Keratinocyte (primary cell): ENCODE measurements at regions not wholly inside any gene's neighbourhood (a gene's known extent, or its start where the extent isn't known, plus 50 kb on each side); places are given as distances from the start of the nearest gene placed in this dataset.

Experiments
- DNase-seq: peaks from one replicate; pipeline ENCODE4 v3.0.0-alpha.2; 2011; ENCODE audit warnings: low read depth, missing footprints, low spot score
- FAIRE-seq: peaks from 2 replicates; lab custom pipeline; 2011; peaks lifted over from hg19 to GRCh38; lab: Jason Lieb, UNC
- H2AFZ ChIP-seq: 2 replicates; pipeline ENCODE4 v1.6.0; 2012; ENCODE audit warnings: low read length, control low read depth, inconsistent platforms; ENCODE audit not compliant: control insufficient read depth
- H3K27ac ChIP-seq: 2 replicates; pipeline ENCODE4 v1.5.1; 2011; ENCODE audit warnings: low read length; ENCODE audit not compliant: control insufficient read depth, insufficient read depth
- H3K27me3 ChIP-seq: 3 replicates; pipeline ENCODE4 v1.6.0; 2011; ENCODE audit warnings: low read length; ENCODE audit not compliant: control insufficient read depth, insufficient read depth; ENCODE audit errors: extremely low read depth
- H3K36me3 ChIP-seq, 2 experiments: 2 replicates in 1 of 2; 3 replicates in 1 of 2; pipeline ENCODE4 v1.5.1; 2011; ENCODE audit warnings: low read length in 2 of 2, mild to moderate bottlenecking in 1 of 2; ENCODE audit not compliant: control insufficient read depth in 2 of 2, insufficient read depth in 2 of 2; ENCODE audit errors: extremely low read depth in 1 of 2
- H3K4me1 ChIP-seq: 3 replicates; pipeline ENCODE4 v1.5.1; 2011; ENCODE audit warnings: low read length; ENCODE audit not compliant: control insufficient read depth, insufficient read depth; ENCODE audit errors: extremely low read depth
- H3K4me2 ChIP-seq: 3 replicates; pipeline ENCODE4 v1.6.0; 2011; ENCODE audit warnings: low read depth, low read length; ENCODE audit not compliant: control insufficient read depth, insufficient read depth; ENCODE audit errors: extremely low read depth
- H3K4me3 ChIP-seq, 3 experiments: fragments of 200-600 bp in 1 of 3; sonication (generic) in 1 of 3; 2 replicates in 2 of 3; 3 replicates in 1 of 3; pipeline ENCODE4 v1.5.1; 2011 to 2016; ENCODE audit warnings: low read length in 3 of 3, mild to moderate bottlenecking in 3 of 3, control low read depth in 2 of 3, inconsistent platforms in 1 of 3, low read depth in 1 of 3, mixed read lengths in 1 of 3, mixed run types in 1 of 3, moderate library complexity in 1 of 3; ENCODE audit not compliant: control insufficient read depth in 2 of 3, insufficient read depth in 2 of 3; ENCODE audit errors: extremely low read depth in 1 of 3
- H3K79me2 ChIP-seq: 2 replicates; pipeline ENCODE4 v1.6.0; 2012; ENCODE audit warnings: low read length; ENCODE audit not compliant: control insufficient read depth, insufficient read depth
- H3K9ac ChIP-seq: 3 replicates; pipeline ENCODE4 v1.6.0; 2011; ENCODE audit warnings: low read length; ENCODE audit not compliant: control insufficient read depth, insufficient read depth; ENCODE audit errors: extremely low read depth
- H3K9me1 ChIP-seq: 3 replicates; pipeline ENCODE4 v1.6.0; 2011; ENCODE audit warnings: low read length; ENCODE audit not compliant: control insufficient read depth, insufficient read depth; ENCODE audit errors: extremely low read depth
- H3K9me3 ChIP-seq: 2 replicates; pipeline ENCODE4 v1.5.1; 2012; ENCODE audit warnings: low read depth, low read length; ENCODE audit not compliant: control insufficient read depth
- H4K20me1 ChIP-seq: 3 replicates; pipeline ENCODE4 v1.6.0; 2011; ENCODE audit warnings: low read length; ENCODE audit not compliant: control insufficient read depth, insufficient read depth; ENCODE audit errors: extremely low read depth
- EZH2 ChIP-seq: IDR thresholded peaks from one replicate; pipeline ENCODE4 v1.6.1; 2012; ENCODE audit warnings: inconsistent platforms, mild to moderate bottlenecking, low read length, moderate library complexity
- dilution Hi-C: fragments of 300-500 bp; cut with MboI; formaldehyde crosslinking; loops from one replicate; pipeline ENCODE4 v1.7.0; 2020; ENCODE audit warnings: low sequenced_read_pairs; ENCODE audit not compliant: extremely low pct_ligation_motif_present
- TF ChIP-seq, protein P1 (sequence below), 3 experiments: IDR thresholded peaks in 1 of 3; conservative IDR thresholded peaks in 1 of 3; optimal IDR thresholded peaks in 1 of 3; 2 replicates in 2 of 3; 3 replicates in 1 of 3; pipeline versions ENCODE3 to v1.5.1; 2011; ENCODE audit warnings: low read length in 3 of 3, mild to moderate bottlenecking in 3 of 3, moderate library complexity in 2 of 3, control low read depth in 1 of 3, inconsistent platforms in 1 of 3; ENCODE audit not compliant: insufficient read depth in 2 of 3; ENCODE audit errors: extremely low read depth in 1 of 3

DNA sequence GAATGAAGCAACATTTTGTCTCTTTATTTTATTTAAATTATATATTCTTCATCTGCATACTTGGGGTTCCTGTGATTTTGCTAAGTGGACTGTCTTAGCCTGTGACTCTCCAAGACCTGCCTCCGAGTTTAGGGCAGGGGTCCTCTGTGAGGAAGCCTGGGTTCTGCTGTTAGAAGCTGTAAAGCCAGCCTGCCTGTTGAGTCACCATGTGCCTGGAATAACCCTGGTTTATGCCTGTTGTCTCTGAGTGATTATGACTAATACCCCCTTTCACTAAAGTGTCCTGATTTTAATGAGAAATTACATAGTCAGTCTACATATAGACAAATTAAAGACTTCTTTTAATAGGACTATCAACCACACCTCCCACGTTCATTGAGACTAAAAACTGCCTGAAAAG is 369.1 kb downstream of the ZNF521 start:
- no peaks in the 10 kb centered on the region for H4K20me1 ChIP-seq
- DNase-seq: no peak
- no peaks in the 10 kb centered on the region for H3K4me1 ChIP-seq
- H2AFZ ChIP-seq: no peak overlapping the region
- no peak overlapping the region for H3K27ac ChIP-seq
- H3K9me1 ChIP-seq: no peaks in the 10 kb centered on the region
- no peaks in the 10 kb centered on the region for H3K9me3 ChIP-seq
- no peak overlapping the region for H3K9ac ChIP-seq
- no peaks in the 10 kb centered on the region for H3K27me3 ChIP-seq
- H3K4me2 ChIP-seq: no peak overlapping the region
- H3K36me3 ChIP-seq: no peaks in the 10 kb centered on the region
- no peak overlapping the region for H3K4me3 ChIP-seq
- FAIRE-seq: no peak
- TF ChIP-seq, protein P1, sequence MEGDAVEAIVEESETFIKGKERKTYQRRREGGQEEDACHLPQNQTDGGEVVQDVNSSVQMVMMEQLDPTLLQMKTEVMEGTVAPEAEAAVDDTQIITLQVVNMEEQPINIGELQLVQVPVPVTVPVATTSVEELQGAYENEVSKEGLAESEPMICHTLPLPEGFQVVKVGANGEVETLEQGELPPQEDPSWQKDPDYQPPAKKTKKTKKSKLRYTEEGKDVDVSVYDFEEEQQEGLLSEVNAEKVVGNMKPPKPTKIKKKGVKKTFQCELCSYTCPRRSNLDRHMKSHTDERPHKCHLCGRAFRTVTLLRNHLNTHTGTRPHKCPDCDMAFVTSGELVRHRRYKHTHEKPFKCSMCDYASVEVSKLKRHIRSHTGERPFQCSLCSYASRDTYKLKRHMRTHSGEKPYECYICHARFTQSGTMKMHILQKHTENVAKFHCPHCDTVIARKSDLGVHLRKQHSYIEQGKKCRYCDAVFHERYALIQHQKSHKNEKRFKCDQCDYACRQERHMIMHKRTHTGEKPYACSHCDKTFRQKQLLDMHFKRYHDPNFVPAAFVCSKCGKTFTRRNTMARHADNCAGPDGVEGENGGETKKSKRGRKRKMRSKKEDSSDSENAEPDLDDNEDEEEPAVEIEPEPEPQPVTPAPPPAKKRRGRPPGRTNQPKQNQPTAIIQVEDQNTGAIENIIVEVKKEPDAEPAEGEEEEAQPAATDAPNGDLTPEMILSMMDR (optimal IDR thresholded peaks at IDR 0.05 in 1 of 3, IDR thresholded peaks at IDR 0.05 in 1 of 3, conservative IDR thresholded peaks at IDR 0.05 in 1 of 3; ENCODE audit: extremely low read depth in 1 of 3, insufficient read depth in 2 of 3, low read length in 3 of 3): no peak
- TF ChIP-seq EZH2: no peak
- dilution Hi-C loops: no loop called here
- no peaks in the 10 kb centered on the region for H3K79me2 ChIP-seq

DNA sequence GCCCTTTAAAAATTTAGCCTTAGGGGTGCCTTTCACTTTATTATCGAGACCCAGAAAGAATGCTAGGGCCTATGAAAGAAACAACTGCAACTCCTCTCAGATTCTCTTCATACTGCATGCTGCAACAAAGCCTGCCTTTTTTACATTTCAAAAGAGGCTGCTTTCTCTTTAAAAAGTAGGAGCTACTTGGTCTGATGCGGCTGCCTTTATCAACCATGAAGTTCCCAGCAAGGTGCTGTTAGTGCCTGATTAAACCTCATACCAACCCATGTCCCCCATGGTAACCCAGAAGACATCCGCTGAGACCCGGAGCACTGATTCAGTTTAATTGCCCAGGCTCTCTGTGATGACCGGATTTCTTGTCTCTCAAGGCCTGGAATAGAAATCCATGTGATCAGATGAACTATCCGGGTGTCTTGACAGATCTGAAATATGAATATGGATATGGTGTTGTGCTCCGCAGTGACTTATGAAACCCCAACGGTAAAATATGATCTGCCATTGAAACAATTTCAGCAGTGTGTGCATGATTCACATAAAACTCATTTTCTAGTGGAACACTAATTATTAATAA is 368.3 kb downstream of the ZNF521 start:
- FAIRE-seq: no peak
- Histone ChIP-seq H4K20me1 (no peaks in the 10 kb centered on the region), H3K27me3 (no peaks in the 10 kb centered on the region), H3K9me1 (no peaks in the 10 kb centered on the region), H3K4me1 (no peaks in the 10 kb centered on the region), H3K4me3 (no peak overlapping the region), H3K9ac (no peak overlapping the region), H3K9me3 (no peaks in the 10 kb centered on the region), H3K4me2 (no peak overlapping the region), H3K79me2 (no peaks in the 10 kb centered on the region), H3K27ac (no peak overlapping the region), H3K36me3 (no peaks in the 10 kb centered on the region), H2AFZ (no peak overlapping the region)
- dilution Hi-C loops: no loop called here
- TF ChIP-seq EZH2: no peak
- TF ChIP-seq, protein P1 (optimal IDR thresholded peaks at IDR 0.05 in 1 of 3, IDR thresholded peaks at IDR 0.05 in 1 of 3, conservative IDR thresholded peaks at IDR 0.05 in 1 of 3; ENCODE audit: extremely low read depth in 1 of 3, insufficient read depth in 2 of 3, low read length in 3 of 3): no peak
- no peak for DNase-seq
